ENCODE measurements at regions not wholly inside any gene's neighbourhood (a gene's known extent, or its start where the extent isn't known, plus 50 kb on each side); places are given as distances from the start of the nearest gene placed in this dataset.

DNA sequence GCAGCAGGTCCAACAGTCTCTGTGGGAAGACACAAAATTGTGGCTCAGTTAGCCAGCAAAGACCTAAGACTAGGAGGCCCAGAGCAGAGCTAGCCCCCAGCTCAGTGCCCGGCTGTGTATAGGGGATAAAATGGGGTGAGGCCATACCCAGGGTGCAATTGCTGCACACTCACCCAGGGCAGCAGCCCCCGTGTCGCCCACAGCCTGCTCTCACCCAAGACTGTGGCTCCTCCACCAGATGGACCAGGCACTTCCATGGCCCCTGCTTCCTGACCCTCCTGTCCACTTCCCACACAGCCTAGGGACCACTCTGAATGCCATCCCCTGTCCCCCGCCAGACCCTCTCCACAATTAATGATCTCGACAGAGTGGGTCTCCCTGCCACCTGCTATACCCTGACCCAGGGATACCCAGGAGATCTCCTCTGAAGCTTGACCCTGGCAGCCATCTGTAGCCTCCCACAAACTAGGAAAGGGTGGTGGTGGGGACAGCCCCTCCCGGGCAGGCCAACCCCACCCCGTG lies 85.7 kb downstream of the HS1BP3 start:
- intact Hi-C loops (cut with DNase I) = no loop called here

DNA sequence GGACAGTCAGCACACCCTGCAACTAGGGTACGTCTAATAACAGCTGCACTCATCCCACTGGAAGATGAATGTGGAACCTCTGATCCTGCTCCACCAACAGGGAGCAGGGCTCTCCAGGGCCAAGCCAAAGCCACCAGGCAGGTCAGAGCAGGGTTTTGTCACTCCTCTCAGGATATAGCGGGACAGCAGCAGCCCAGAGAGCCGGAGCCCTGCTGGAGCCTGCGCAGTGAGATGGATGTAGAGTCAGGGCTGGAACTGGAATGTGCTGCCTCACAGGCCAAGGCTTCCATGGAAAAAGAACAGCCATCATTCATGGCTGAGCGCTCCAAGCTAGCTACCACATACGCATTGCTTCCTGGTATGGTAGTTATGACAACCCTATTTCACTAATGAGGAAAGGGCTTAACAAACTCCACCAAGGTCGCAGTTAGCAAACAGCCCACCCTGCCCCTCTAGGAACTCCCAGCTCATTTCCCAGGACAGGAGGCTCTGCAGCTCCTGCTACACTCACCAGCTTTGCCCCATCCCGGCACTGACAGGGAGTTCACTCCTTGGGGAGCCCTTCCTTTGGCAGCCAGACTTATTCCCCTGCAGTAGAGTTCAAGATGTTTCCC lies 85.2 kb downstream of the HS1BP3 start:
- intact Hi-C loops (cut with DNase I) = no loop called here
- no peak for TF ChIP-seq CTCF (IDR thresholded peaks at IDR 0.05)
- ATAC-seq (no peak), DNase-seq (peak in 2 of 4 donors; percentile 17 to 32)
- H3K27me3 ChIP-seq = no peaks in the 10 kb centered on the region
- peaks cover 0 to 8% of the 10 kb centered on the region in 2 donors for H3K4me1 ChIP-seq
- H3K27ac ChIP-seq = no peak overlapping the region
- no peaks in the 10 kb centered on the region for H3K9me3 ChIP-seq
- no peaks in the 10 kb centered on the region for H3K36me3 ChIP-seq
- H3K4me3 ChIP-seq = no peak overlapping the region

More for the DNA sequence above, 85.7 kb downstream of the HS1BP3 start:
- H3K4me3 ChIP-seq = no peak overlapping the region
- H3K27me3 ChIP-seq = no peaks in the 10 kb centered on the region
- no peaks in the 10 kb centered on the region for H3K9me3 ChIP-seq
- DNase-seq (peak in 1 of 4 donors; percentile 34), ATAC-seq (no peak)
- TF ChIP-seq CTCF (IDR thresholded peaks at IDR 0.05) = no peak
- H3K36me3 ChIP-seq = no peaks in the 10 kb centered on the region
- no peak overlapping the region for H3K27ac ChIP-seq
- H3K4me1 ChIP-seq = peaks cover 0 to 6% of the 10 kb centered on the region in 2 donors

- H3K36me3 ChIP-seq = no peaks in the 10 kb centered on the region
- peaks cover 0 to 12% of the 10 kb centered on the region in 2 donors for H3K4me1 ChIP-seq
- DNase-seq = peak in 1 of 4 donors; percentile 23
- no peak for TF ChIP-seq CTCF (IDR thresholded peaks at IDR 0.05)
- H3K4me3 ChIP-seq = no peak overlapping the region
- no peak for ATAC-seq
- no peaks in the 10 kb centered on the region for H3K9me3 ChIP-seq
- no peak overlapping the region for H3K27ac ChIP-seq
- intact Hi-C loops (cut with DNase I) = no loop called here
- H3K27me3 ChIP-seq = no peaks in the 10 kb centered on the region
These were observed 84.6 kb downstream of the HS1BP3 start for GRCh38 chr2:20566331-20566730.

- Histone ChIP-seq H3K36me3 (no peaks in the 10 kb centered on the region), H3K27me3 (no peaks in the 10 kb centered on the region), H3K4me3 (no peak overlapping the region), H3K9me3 (no peaks in the 10 kb centered on the region), H3K4me1 (peaks cover 0 to 12% of the 10 kb centered on the region in 2 donors), H3K27ac (no peak overlapping the region)
- peak in 1 of 4 donors; percentile 28 for DNase-seq
- intact Hi-C loops (cut with DNase I) = no loop called here
- no peak for ATAC-seq
- no peak for TF ChIP-seq CTCF (IDR thresholded peaks at IDR 0.05)
These were observed 83.6 kb downstream of the HS1BP3 start for GRCh38 chr2:20567159-20567925.
